K562 (cell line): ENCODE measurements at regions not wholly inside any gene's neighbourhood (a gene's known extent, or its start where the extent isn't known, plus 50 kb on each side); places are given as distances from the start of the nearest gene placed in this dataset.

Source experiments
- BMI1 ChIP-seq: fragments of 150-350 bp; IDR thresholded peaks from 2 replicates; pipeline ENCODE4 v1.6.1; 2014; ENCODE audit warnings: low read length
- MBD1 ChIP-seq: fragments of 250-450 bp; sonication (Bioruptor Pico); IDR thresholded peaks from 2 replicates; pipeline ENCODE4 v1.8.0; 2022; ENCODE audit warnings: inconsistent platforms
- MTA2 ChIP-seq: fragments of 450-650 bp; IDR thresholded peaks from 2 replicates; pipeline ENCODE4 v1.6.1; 2016; ENCODE audit warnings: low read depth
- RAD21 ChIP-seq, 2 experiments: fragments of 250-450 bp in 1 of 2; fragments of 450-650 bp in 1 of 2; sonication (Bioruptor Pico) in 1 of 2; formaldehyde crosslinking in 1 of 2; IDR thresholded peaks in 1 of 2; conservative IDR thresholded peaks in 1 of 2; 2 replicates each; pipeline versions ENCODE4 v1.4.0 to v1.8.0; 2020 to 2022; ENCODE audit warnings: mild to moderate bottlenecking in 2 of 2, moderate library complexity in 1 of 2
- SIRT6 ChIP-seq: IDR thresholded peaks from one replicate; pipeline ENCODE4 v1.6.1; 2012; ENCODE audit warnings: low read depth, mild to moderate bottlenecking, control low read depth, inconsistent platforms, low read length, moderate library complexity
- TCF7L2 ChIP-seq: fragments of 150-350 bp; IDR thresholded peaks from 2 replicates; pipeline ENCODE4 v1.6.1; 2016; ENCODE audit warnings: low read depth, mild to moderate bottlenecking, low read length, moderate library complexity
- USF1 ChIP-seq: sonication (generic); formaldehyde crosslinking; IDR thresholded peaks from 2 replicates; pipeline ENCODE4 v1.9.0; 2022; ENCODE audit warnings: mild to moderate bottlenecking, missing genetic modification reagents
- ZNF24 ChIP-seq: fragments of 450-650 bp; IDR thresholded peaks from 2 replicates; pipeline ENCODE4 v1.6.1; 2016
- ZNF274 ChIP-seq: IDR thresholded peaks from 2 replicates; pipeline ENCODE4 v1.6.1; 2011; ENCODE audit warnings: low read depth, mild to moderate bottlenecking, low read length, moderate library complexity, borderline replicate concordance

GRCh38 chr13:53254500-53254899 lies 225.9 kb downstream of the OLFM4 start:
- no peak for TF ChIP-seq MBD1
- TF ChIP-seq ZNF24, result no peak
- TF ChIP-seq USF1, result no peak
- TF ChIP-seq RAD21 (CRISPR knock-in tag; conservative IDR thresholded peaks at IDR 0.05 in 1 of 2, IDR thresholded peaks at IDR 0.05 in 1 of 2), result no peak
- TF ChIP-seq TCF7L2, result no peak
- TF ChIP-seq BMI1, result no peak
- TF ChIP-seq MTA2, result no peak
- TF ChIP-seq SIRT6, result no peak
- no peak for TF ChIP-seq ZNF274
